Body of pancreas (tissue), 4 donors: ENCODE measurements at regions not wholly inside any gene's neighbourhood (a gene's known extent, or its start where the extent isn't known, plus 50 kb on each side); places are given as distances from the start of the nearest gene placed in this dataset.

ENCODE experiments used
- CTCF ChIP-seq, 7 experiments: fragments of 450-650 bp in 4 of 7; fragments of 200-600 bp in 3 of 7; sonication (generic) in 3 of 7; IDR thresholded peaks; one replicate each; pipeline ENCODE4 v1.5.1; 2016 to 2019; ENCODE audit warnings: antibody characterized with exemption in 7 of 7
- POLR2A ChIP-seq, 3 donors: fragments of 450-650 bp; IDR thresholded peaks; one replicate each; pipeline ENCODE4 v1.6.1; 2016; ENCODE audit warnings: antibody characterized with exemption in 3 of 3, mild to moderate bottlenecking in 2 of 3

DNA sequence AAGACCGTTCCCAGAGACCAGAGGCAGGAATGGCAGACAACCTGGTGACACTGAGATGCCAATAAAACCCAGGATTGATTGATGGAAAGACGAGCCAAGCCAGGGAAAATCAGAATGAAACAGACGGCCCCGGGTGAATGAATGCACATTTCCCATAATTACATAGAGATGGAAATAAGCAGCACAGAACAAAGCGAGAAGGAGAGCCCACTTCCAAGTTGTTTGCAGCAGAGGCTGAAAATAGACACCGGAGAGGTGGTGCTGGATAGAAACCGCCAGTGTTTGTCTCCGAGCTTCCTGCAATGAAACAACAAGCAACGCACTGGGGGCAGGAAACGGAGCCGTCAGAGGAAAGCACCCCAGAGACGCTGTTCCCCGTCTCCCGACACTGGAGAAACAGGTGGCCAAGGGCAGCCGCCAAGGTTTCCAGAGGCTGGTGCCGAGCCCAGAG lies 406.8 kb downstream of the SHANK2 start:
- TF ChIP-seq CTCF (IDR thresholded peaks at IDR 0.05) (no peak), POLR2A (IDR thresholded peaks at IDR 0.05) (no peak)
